ENCODE measurements at regions not wholly inside any gene's neighbourhood (a gene's known extent, or its start where the extent isn't known, plus 50 kb on each side); places are given as distances from the start of the nearest gene placed in this dataset.

- no peak for TF ChIP-seq CTCF (IDR thresholded peaks at IDR 0.05)
- no peak for TF ChIP-seq POLR2A (IDR thresholded peaks at IDR 0.05)
These were observed 414.5 kb downstream of the STK39 start for GRCh38 chr2:167832868-167833287.
